ENCODE measurements at regions not wholly inside any gene's neighbourhood (a gene's known extent, or its start where the extent isn't known, plus 50 kb on each side); places are given as distances from the start of the nearest gene placed in this dataset.

GRCh38 chr5:117736698-117737097, 1162.1 kb upstream of the SEMA6A start:
- Histone ChIP-seq H3K9me3 (replicated peaks; ENCODE audit: control insufficient read depth, insufficient read depth, low read length) (no peaks in the 10 kb centered on the region), H3K9ac (ENCODE audit: control insufficient read depth, insufficient read depth, low read length) (no peak overlapping the region), H2AFZ (ENCODE audit: control insufficient read depth, low read depth, low read length) (no peak overlapping the region), H3K4me2 (ENCODE audit: control insufficient read depth, insufficient read depth) (no peak overlapping the region), H3K27ac (ENCODE audit: control insufficient read depth, insufficient read depth) (no peak overlapping the region), H3K79me2 (ENCODE audit: control insufficient read depth, insufficient read depth, low read length) (no peaks in the 10 kb centered on the region), H3K27me3 (replicated peaks in 1 of 2; ENCODE audit: control insufficient read depth in 2 of 2, insufficient read depth in 2 of 2, low read length in 1 of 2) (no peaks in the 10 kb centered on the region), H3K36me3 (ENCODE audit: control insufficient read depth in 2 of 2, insufficient read depth in 2 of 2, low read length in 1 of 2) (no peaks in the 10 kb centered on the region), H3K4me3 (no peak overlapping the region), H3K4me1 (ENCODE audit: control insufficient read depth, insufficient read depth, low read length) (no peaks in the 10 kb centered on the region), H4K20me1 (ENCODE audit: control insufficient read depth, insufficient read depth) (no peaks in the 10 kb centered on the region)
- RAD21 ChIA-PET (ENCODE audit: unreplicated experiment): no interaction called here
- intact Hi-C loops (cut with micrococcal nuclease; ENCODE audit: unreplicated experiment) (no loop called here), in situ Hi-C loops (cut with MboI) (no loop called here)
- WGBS (ENCODE audit: insufficient coverage, insufficient replicate concordance, low lambda C conversion rate, missing lambda C conversion rate): 50% methylated on average over 2 of the region's 2 CpGs
- ATAC-seq: no peak
- SMC1A ChIA-PET (ENCODE audit: uncharacterized antibody, unreplicated experiment): no interaction called here
- POLR2A ChIA-PET: no interaction called here
- CTCF ChIA-PET: no interaction called here
- no peak for FAIRE-seq
- BruUV-seq (replicated peaks): no TSS peak
- DNase-seq (ENCODE audit: low read depth, low spot score): no peak
- TF ChIP-seq MYC (IDR thresholded peaks at IDR 0.05; ENCODE audit: insufficient read depth, insufficient read length, insufficient replicate concordance, low read length, severe bottlenecking) (no peak), SMARCA5 (IDR thresholded peaks at IDR 0.05) (no peak), MEF2A (IDR thresholded peaks at IDR 0.05; ENCODE audit: insufficient read depth, low read depth, low read length) (no peak), RELA (IDR thresholded peaks at IDR 0.05; ENCODE audit: borderline replicate concordance, partially characterized antibody) (no peak), ZNF207 (IDR thresholded peaks at IDR 0.05; ENCODE audit: borderline replicate concordance) (no peak), CREM (IDR thresholded peaks at IDR 0.05; ENCODE audit: low read depth) (no peak), EED (IDR thresholded peaks at IDR 0.05; ENCODE audit: low read depth) (no peak), SUPT20H (IDR thresholded peaks at IDR 0.05; ENCODE audit: borderline replicate concordance, control insufficient read depth, low read depth, low read length) (no peak), CBX3 (IDR thresholded peaks at IDR 0.05; ENCODE audit: borderline replicate concordance, low read depth) (no peak), NFXL1 (IDR thresholded peaks at IDR 0.05; ENCODE audit: borderline replicate concordance) (no peak), LARP7 (IDR thresholded peaks at IDR 0.05) (no peak), RFX5 (IDR thresholded peaks at IDR 0.05; ENCODE audit: low read depth, low read length) (no peak), HDGF (IDR thresholded peaks at IDR 0.05) (no peak), ZBED1 (IDR thresholded peaks at IDR 0.05; ENCODE audit: borderline replicate concordance) (no peak)
- TF ChIP-seq, protein P1, sequence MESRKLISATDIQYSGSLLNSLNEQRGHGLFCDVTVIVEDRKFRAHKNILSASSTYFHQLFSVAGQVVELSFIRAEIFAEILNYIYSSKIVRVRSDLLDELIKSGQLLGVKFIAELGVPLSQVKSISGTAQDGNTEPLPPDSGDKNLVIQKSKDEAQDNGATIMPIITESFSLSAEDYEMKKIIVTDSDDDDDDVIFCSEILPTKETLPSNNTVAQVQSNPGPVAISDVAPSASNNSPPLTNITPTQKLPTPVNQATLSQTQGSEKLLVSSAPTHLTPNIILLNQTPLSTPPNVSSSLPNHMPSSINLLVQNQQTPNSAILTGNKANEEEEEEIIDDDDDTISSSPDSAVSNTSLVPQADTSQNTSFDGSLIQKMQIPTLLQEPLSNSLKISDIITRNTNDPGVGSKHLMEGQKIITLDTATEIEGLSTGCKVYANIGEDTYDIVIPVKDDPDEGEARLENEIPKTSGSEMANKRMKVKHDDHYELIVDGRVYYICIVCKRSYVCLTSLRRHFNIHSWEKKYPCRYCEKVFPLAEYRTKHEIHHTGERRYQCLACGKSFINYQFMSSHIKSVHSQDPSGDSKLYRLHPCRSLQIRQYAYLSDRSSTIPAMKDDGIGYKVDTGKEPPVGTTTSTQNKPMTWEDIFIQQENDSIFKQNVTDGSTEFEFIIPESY (IDR thresholded peaks at IDR 0.05): no peak
- TF ChIP-seq, protein P2, sequence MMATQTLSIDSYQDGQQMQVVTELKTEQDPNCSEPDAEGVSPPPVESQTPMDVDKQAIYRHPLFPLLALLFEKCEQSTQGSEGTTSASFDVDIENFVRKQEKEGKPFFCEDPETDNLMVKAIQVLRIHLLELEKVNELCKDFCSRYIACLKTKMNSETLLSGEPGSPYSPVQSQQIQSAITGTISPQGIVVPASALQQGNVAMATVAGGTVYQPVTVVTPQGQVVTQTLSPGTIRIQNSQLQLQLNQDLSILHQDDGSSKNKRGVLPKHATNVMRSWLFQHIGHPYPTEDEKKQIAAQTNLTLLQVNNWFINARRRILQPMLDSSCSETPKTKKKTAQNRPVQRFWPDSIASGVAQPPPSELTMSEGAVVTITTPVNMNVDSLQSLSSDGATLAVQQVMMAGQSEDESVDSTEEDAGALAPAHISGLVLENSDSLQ (IDR thresholded peaks at IDR 0.05): no peak
- TF ChIP-seq, protein P3, sequence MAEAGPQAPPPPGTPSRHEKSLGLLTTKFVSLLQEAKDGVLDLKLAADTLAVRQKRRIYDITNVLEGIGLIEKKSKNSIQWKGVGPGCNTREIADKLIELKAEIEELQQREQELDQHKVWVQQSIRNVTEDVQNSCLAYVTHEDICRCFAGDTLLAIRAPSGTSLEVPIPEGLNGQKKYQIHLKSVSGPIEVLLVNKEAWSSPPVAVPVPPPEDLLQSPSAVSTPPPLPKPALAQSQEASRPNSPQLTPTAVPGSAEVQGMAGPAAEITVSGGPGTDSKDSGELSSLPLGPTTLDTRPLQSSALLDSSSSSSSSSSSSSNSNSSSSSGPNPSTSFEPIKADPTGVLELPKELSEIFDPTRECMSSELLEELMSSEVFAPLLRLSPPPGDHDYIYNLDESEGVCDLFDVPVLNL (IDR thresholded peaks at IDR 0.05; ENCODE audit: low read depth, low read length): no peak

Data from GM12878 (cell line).